Ovary (tissue), 3 donors: ENCODE measurements at regions not wholly inside any gene's neighbourhood (a gene's known extent, or its start where the extent isn't known, plus 50 kb on each side); places are given as distances from the start of the nearest gene placed in this dataset.

Source experiments
- EP300 ChIP-seq: sonication (generic); formaldehyde crosslinking; IDR thresholded peaks from one replicate; pipeline ENCODE4 v1.6.1; 2017; ENCODE audit warnings: antibody characterized with exemption
- POLR2A ChIP-seq: fragments of 450-650 bp; IDR thresholded peaks from one replicate; pipeline ENCODE4 v1.6.1; 2017; ENCODE audit warnings: antibody characterized with exemption, mild to moderate bottlenecking, moderate library complexity
- TF ChIP-seq, protein P1 (sequence below), 3 donors: fragments of 450-650 bp in 2 of 3; fragments of 200-600 bp in 1 of 3; IDR thresholded peaks; one replicate each; pipeline versions ENCODE4 v1.5.1 to v1.8.0; 2016 to 2022; ENCODE audit warnings: antibody characterized with exemption in 3 of 3, mild to moderate bottlenecking in 1 of 3
- donor health status: DM: no; HTN: no; CAD: no.

DNA sequence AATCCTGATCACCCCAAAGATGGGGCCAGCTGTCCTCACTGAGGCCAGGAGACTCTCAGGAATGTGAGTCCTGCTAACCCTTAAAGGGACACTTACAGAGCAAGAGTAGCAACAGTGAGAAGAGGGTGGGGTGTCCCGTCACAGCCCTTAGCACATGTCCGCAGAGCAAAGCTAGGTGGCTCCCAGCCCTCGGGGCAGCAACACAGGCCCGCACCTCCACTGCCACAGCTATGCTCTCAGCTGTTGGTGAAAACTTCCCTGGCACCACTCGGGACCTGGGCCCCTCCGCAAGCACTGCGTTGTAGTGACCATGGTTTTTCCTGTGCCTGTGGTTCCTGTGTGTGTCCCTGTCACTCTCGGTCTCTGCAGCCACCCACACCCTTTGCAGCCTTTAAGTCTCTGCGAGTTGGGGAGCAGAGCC lies 76.4 kb upstream of the UXS1 start:
- TF ChIP-seq, protein P1, sequence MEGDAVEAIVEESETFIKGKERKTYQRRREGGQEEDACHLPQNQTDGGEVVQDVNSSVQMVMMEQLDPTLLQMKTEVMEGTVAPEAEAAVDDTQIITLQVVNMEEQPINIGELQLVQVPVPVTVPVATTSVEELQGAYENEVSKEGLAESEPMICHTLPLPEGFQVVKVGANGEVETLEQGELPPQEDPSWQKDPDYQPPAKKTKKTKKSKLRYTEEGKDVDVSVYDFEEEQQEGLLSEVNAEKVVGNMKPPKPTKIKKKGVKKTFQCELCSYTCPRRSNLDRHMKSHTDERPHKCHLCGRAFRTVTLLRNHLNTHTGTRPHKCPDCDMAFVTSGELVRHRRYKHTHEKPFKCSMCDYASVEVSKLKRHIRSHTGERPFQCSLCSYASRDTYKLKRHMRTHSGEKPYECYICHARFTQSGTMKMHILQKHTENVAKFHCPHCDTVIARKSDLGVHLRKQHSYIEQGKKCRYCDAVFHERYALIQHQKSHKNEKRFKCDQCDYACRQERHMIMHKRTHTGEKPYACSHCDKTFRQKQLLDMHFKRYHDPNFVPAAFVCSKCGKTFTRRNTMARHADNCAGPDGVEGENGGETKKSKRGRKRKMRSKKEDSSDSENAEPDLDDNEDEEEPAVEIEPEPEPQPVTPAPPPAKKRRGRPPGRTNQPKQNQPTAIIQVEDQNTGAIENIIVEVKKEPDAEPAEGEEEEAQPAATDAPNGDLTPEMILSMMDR (IDR thresholded peaks at IDR 0.05): no peak
- TF ChIP-seq POLR2A (no peak), EP300 (no peak)
